DND-41 (cell line): ENCODE measurements at regions not wholly inside any gene's neighbourhood (a gene's known extent, or its start where the extent isn't known, plus 50 kb on each side); places are given as distances from the start of the nearest gene placed in this dataset.

Source experiments
- CTCF ChIP-seq: IDR thresholded peaks from 2 replicates; pipeline ENCODE4 v1.5.1; 2012; ENCODE audit warnings: borderline replicate concordance, low read length, moderate library complexity, mild to moderate bottlenecking; ENCODE audit not compliant: poor library complexity, severe bottlenecking; ENCODE audit errors: extremely low read depth
- EZH2 ChIP-seq: IDR thresholded peaks from 3 replicates; pipeline ENCODE4 v1.6.1; 2012; ENCODE audit warnings: borderline replicate concordance, low read depth, mild to moderate bottlenecking, moderate library complexity, low read length, inconsistent platforms; ENCODE audit not compliant: severe bottlenecking

DNA sequence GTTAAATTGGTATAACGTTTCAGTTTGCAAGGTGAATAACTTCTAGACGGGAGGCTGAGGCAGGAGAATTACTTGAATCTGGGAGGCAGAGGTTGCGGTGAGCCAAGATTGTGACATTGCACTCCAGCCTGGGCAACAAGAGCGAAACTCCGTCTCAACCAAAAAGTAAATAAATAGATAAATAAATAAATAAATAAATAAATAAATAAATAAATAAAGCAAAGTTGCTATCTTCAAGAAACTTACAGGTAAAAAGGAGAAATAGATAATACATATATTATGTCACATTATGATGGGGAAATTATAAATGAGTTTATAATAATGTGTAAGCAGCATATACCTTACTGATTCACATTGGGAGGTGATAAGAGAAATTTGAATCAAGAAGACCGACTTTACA lies 1966.0 kb downstream of the PCDH7 start:
- TF ChIP-seq CTCF = no peak
- no peak for TF ChIP-seq EZH2
